NCI-H345 treated with DMSO at 0.1 percent for 48 hours (cell line): ENCODE measurements at regions not wholly inside any gene's neighbourhood (a gene's known extent, or its start where the extent isn't known, plus 50 kb on each side); places are given as distances from the start of the nearest gene placed in this dataset.

Source experiments
- DNase-seq: peaks from one replicate; lab custom pipeline; 2025; ENCODE audit not compliant: unreplicated experiment; lab: John Stamatoyannopoulos, UW

- no peak for DNase-seq
Measured at GRCh38 chr7:136807598-136807997, 60.9 kb upstream of the CHRM2 start.

- DNase-seq: no peak
Measured at GRCh38 chr7:136803028-136803427, 65.4 kb upstream of the CHRM2 start.

GRCh38 chr7:136783934-136784333 is 84.5 kb upstream of the CHRM2 start:
- DNase-seq: no peak

GRCh38 chr7:136741941-136742340 is 126.5 kb upstream of the CHRM2 start:
- no peak for DNase-seq

GRCh38 chr7:136728945-136729344 is 139.5 kb upstream of the CHRM2 start:
- DNase-seq: no peak

GRCh38 chr7:136726460-136726859 is 142.0 kb upstream of the CHRM2 start:
- no peak for DNase-seq

GRCh38 chr7:136717910-136718557 is 150.4 kb upstream of the CHRM2 start:
- DNase-seq: no peak

- DNase-seq: no peak
Measured at GRCh38 chr7:136714062-136714461, 154.4 kb upstream of the CHRM2 start.

GRCh38 chr7:136710751-136711150 is 157.7 kb upstream of the CHRM2 start:
- DNase-seq: no peak

- DNase-seq: no peak
Measured at GRCh38 chr7:136709876-136710275, 158.6 kb upstream of the CHRM2 start.

GRCh38 chr7:136702913-136703312 is 165.5 kb upstream of the CHRM2 start:
- DNase-seq: no peak

- no peak for DNase-seq
Measured at GRCh38 chr7:136698977-136699376, 169.5 kb upstream of the CHRM2 start.

- no peak for DNase-seq
Measured at GRCh38 chr7:136698231-136698630, 170.2 kb upstream of the CHRM2 start.

GRCh38 chr7:136697271-136697670 is 171.2 kb upstream of the CHRM2 start:
- DNase-seq: no peak

GRCh38 chr7:136693166-136694119 is 175.0 kb upstream of the CHRM2 start:
- DNase-seq: no peak

- no peak for DNase-seq
Measured at GRCh38 chr7:136692221-136692620, 176.2 kb upstream of the CHRM2 start.

GRCh38 chr7:136688601-136689000 is 179.9 kb upstream of the CHRM2 start:
- no peak for DNase-seq

GRCh38 chr7:136687693-136688322 is 180.6 kb upstream of the CHRM2 start:
- no peak for DNase-seq

GRCh38 chr7:136685501-136686173 is 182.8 kb upstream of the CHRM2 start:
- no peak for DNase-seq

- no peak for DNase-seq
Measured at GRCh38 chr7:136677471-136678365, 190.7 kb upstream of the CHRM2 start.
